K562 (cell line): ENCODE measurements at regions not wholly inside any gene's neighbourhood (a gene's known extent, or its start where the extent isn't known, plus 50 kb on each side); places are given as distances from the start of the nearest gene placed in this dataset.

Source experiments
- ATAC-seq: fragments of 200-7000 bp; cut with Tn5 transposase; 3 replicates; pipeline ENCODE4 v1.9.1; 2020; ENCODE audit warnings: moderate library complexity
- BruUV-seq: library from RNA; stranded (reverse); fragments of 400-500 nt; replicated peaks from 2 replicates; lab custom pipeline; 2021; lab: Mats Ljungman, UMichigan
- CTCF ChIA-PET: fragments of 300-600 bp; formaldehyde crosslinking; extraction: SDS; loops from one replicate; lab custom pipeline; 2021; ENCODE audit warnings: low intra/inter-chr PET ratio; lab: Yijun Ruan, JAX
- POLR2A ChIA-PET: fragments of 300-600, 350-650 bp; sonication (Branson Sonifier 250); formaldehyde crosslinking; extraction: SDS; loops from one replicate; lab custom pipeline; 2021; ENCODE audit warnings: antibody characterized with exemption, inconsistent platforms; lab: Yijun Ruan, JAX
- DNase-seq, 4 experiments: peaks; one replicate each; pipeline versions ENCODE4 v3.0.0 to v3.0.0-alpha.2; 2011 to 2018; ENCODE audit warnings: low spot score in 3 of 4, mixed read lengths in 3 of 4; ENCODE audit errors: extremely low read depth in 1 of 4
- FAIRE-seq: peaks from 2 replicates; lab custom pipeline; 2011; peaks lifted over from hg19 to GRCh38; lab: Jason Lieb, UNC
- H2AFZ ChIP-seq: 2 replicates; pipeline ENCODE4 v1.6.0; 2011; ENCODE audit warnings: low read depth, low read length, control low read depth, inconsistent platforms
- H3K27ac ChIP-seq: fragments of 200-600 bp; 3 replicates; pipeline ENCODE4 v1.8.0; 2011; ENCODE audit warnings: low read depth, mild to moderate bottlenecking, control low read depth, inconsistent platforms, low read length, moderate library complexity, mixed read lengths; ENCODE audit errors: extremely low read depth
- H3K27me3 ChIP-seq, 2 experiments: fragments of 300-600 bp in 1 of 2; 2 replicates in 1 of 2; 3 replicates in 1 of 2; pipeline versions ENCODE4 v1.6.0 to v1.8.0; 2011; ENCODE audit warnings: inconsistent platforms in 2 of 2, low read length in 2 of 2, mild to moderate bottlenecking in 1 of 2, mixed read lengths in 1 of 2, moderate library complexity in 1 of 2; ENCODE audit not compliant: control insufficient read depth in 2 of 2, insufficient read depth in 2 of 2
- H3K36me3 ChIP-seq: fragments of 300-600 bp; 3 replicates; pipeline ENCODE4 v1.8.0; 2011; ENCODE audit warnings: mild to moderate bottlenecking, low read length, inconsistent platforms; ENCODE audit not compliant: control insufficient read depth, insufficient read depth
- H3K4me1 ChIP-seq, 2 experiments: fragments of 200-600 bp in 1 of 2; replicated peaks in 1 of 2; 2 replicates in 1 of 2; 3 replicates in 1 of 2; pipeline versions ENCODE4 v1.5.1 to v1.8.0; 2011; ENCODE audit warnings: inconsistent platforms in 2 of 2, low read length in 2 of 2, mild to moderate bottlenecking in 1 of 2, mixed read lengths in 1 of 2, moderate library complexity in 1 of 2; ENCODE audit not compliant: control insufficient read depth in 2 of 2, insufficient read depth in 2 of 2
- H3K4me2 ChIP-seq: 2 replicates; pipeline ENCODE4 v1.6.1; 2011; ENCODE audit warnings: low read length, control low read depth, inconsistent platforms, mixed read lengths; ENCODE audit not compliant: insufficient read depth
- H3K4me3 ChIP-seq: fragments of 200-600 bp; sonication (generic), shearing (Covaris generic); 2 replicates; pipeline ENCODE4 v1.5.1; 2016; ENCODE audit warnings: control low read depth, inconsistent platforms
- H3K79me2 ChIP-seq: fragments of 200-600 bp; 3 replicates; pipeline ENCODE4 v1.8.0; 2011; ENCODE audit warnings: low read length, inconsistent platforms; ENCODE audit not compliant: control insufficient read depth, insufficient read depth
- H3K9ac ChIP-seq, 2 experiments: 2 replicates each; pipeline versions ENCODE4 v1.6.0 to v1.6.1; 2011; ENCODE audit warnings: low read depth in 2 of 2, low read length in 2 of 2, control low read depth in 1 of 2, inconsistent platforms in 1 of 2, mild to moderate bottlenecking in 1 of 2, mixed read lengths in 1 of 2; ENCODE audit not compliant: insufficient read depth in 1 of 2
- H3K9me1 ChIP-seq: one replicate; pipeline ENCODE4 v1.6.0; 2011; ENCODE audit warnings: inconsistent platforms, mild to moderate bottlenecking, low read length, moderate library complexity; ENCODE audit not compliant: control insufficient read depth, insufficient read depth
- H3K9me3 ChIP-seq: replicated peaks from 2 replicates; pipeline ENCODE4 v1.5.1; 2011; ENCODE audit warnings: low read depth, low read length, inconsistent platforms; ENCODE audit not compliant: control insufficient read depth, insufficient read depth
- H4K20me1 ChIP-seq: replicated peaks from 2 replicates; pipeline ENCODE4 v1.6.1; 2011; ENCODE audit warnings: low read length, inconsistent platforms, mixed read lengths; ENCODE audit not compliant: control insufficient read depth, insufficient read depth
- BHLHE40 ChIP-seq: IDR thresholded peaks from 2 replicates; pipeline ENCODE4 v1.6.1; 2011; ENCODE audit warnings: low read length, improper control_type of control experiment
- GATA2 ChIP-seq: sonication (generic); formaldehyde crosslinking; IDR thresholded peaks from 2 replicates; pipeline ENCODE4 v1.4.0; 2020; ENCODE audit warnings: mild to moderate bottlenecking, missing genetic modification reagents
- MAX ChIP-seq: sonication (generic); formaldehyde crosslinking; IDR thresholded peaks from 2 replicates; pipeline ENCODE4 v1.9.0; 2022; ENCODE audit warnings: mild to moderate bottlenecking, missing genetic modification reagents
- MLX ChIP-seq, 2 experiments: fragments of 450-650 bp in 1 of 2; sonication (generic) in 1 of 2; formaldehyde crosslinking; conservative IDR thresholded peaks; 2 replicates each; pipeline versions ENCODE4 v1.4.0 to v1.8.1; 2020 to 2022; ENCODE audit warnings: mild to moderate bottlenecking in 1 of 2, missing genetic modification reagents in 1 of 2
- TSC22D4 ChIP-seq: fragments of 450-650 bp; IDR thresholded peaks from 2 replicates; pipeline ENCODE4 v1.6.1; 2016; ENCODE audit warnings: missing genetic modification characterization, missing biosample characterization, control low read depth
- WGBS: fragments of 100-300 bp; shearing (Covaris generic); methylation state at CpG from one replicate; pipeline ENCODE4 v1.1.6; 2016; ENCODE audit warnings: low coverage, mixed read lengths; ENCODE audit not compliant: insufficient coverage; ENCODE audit errors: missing lambda C conversion rate; 5-methylcytosine and 5-hydroxymethylcytosine counted together
- in situ Hi-C: fragments of 300-500 bp; cut with MboI; formaldehyde crosslinking; loops from 4 replicates; pipeline ENCODE4 v1.15.0; 2018; ENCODE audit warnings: inconsistent platforms, mixed read lengths
- intact Hi-C: fragments of 100-400 bp; cut with micrococcal nuclease; formaldehyde crosslinking; loops from 2 replicates; pipeline ENCODE4 v1.14.2; 2022
- TF ChIP-seq, protein P1 (sequence below): fragments of 250-450 bp; sonication (Bioruptor Pico); IDR thresholded peaks from 2 replicates; pipeline ENCODE4 v1.4.0; 2020; ENCODE audit warnings: borderline replicate concordance
- TF ChIP-seq, protein P2 (sequence below): fragments of 250-450 bp; sonication (Bioruptor Pico); IDR thresholded peaks from 2 replicates; pipeline ENCODE4 v1.5.0; 2021; ENCODE audit warnings: mild to moderate bottlenecking, moderate library complexity

- H3K4me3 ChIP-seq, result no peak overlapping the region
- H3K79me2 ChIP-seq, result no peaks in the 10 kb centered on the region
- no peaks in the 10 kb centered on the region for H4K20me1 ChIP-seq
- H3K27me3 ChIP-seq, result no peaks in the 10 kb centered on the region
- POLR2A ChIA-PET, result no interaction called here
- H3K9me1 ChIP-seq, result no peaks in the 10 kb centered on the region
- H3K4me2 ChIP-seq, result no peak overlapping the region
- no peak for ATAC-seq
- H3K36me3 ChIP-seq, result no peaks in the 10 kb centered on the region
- H2AFZ ChIP-seq, result no peak overlapping the region
- no peaks in the 10 kb centered on the region for H3K4me1 ChIP-seq
- in situ Hi-C loops, result no loop called here
- BruUV-seq, result no TSS peak
- 0% methylated on average over 2 of the region's 2 CpGs for WGBS
- no peak overlapping the region for H3K27ac ChIP-seq
- no peaks in the 10 kb centered on the region; the same call in none of the 2 replicates for H3K9me3 ChIP-seq
- TF ChIP-seq, protein P1, sequence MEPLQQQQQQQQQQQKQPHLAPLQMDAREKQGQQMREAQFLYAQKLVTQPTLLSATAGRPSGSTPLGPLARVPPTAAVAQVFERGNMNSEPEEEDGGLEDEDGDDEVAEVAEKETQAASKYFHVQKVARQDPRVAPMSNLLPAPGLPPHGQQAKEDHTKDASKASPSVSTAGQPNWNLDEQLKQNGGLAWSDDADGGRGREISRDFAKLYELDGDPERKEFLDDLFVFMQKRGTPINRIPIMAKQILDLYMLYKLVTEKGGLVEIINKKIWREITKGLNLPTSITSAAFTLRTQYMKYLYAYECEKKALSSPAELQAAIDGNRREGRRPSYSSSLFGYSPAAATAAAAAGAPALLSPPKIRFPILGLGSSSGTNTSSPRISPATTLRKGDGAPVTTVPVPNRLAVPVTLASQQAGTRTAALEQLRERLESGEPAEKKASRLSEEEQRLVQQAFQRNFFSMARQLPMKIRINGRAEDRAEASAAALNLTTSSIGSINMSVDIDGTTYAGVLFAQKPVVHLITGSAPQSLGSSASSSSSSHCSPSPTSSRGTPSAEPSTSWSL (CRISPR knock-in tag), result no peak
- TF ChIP-seq BHLHE40, result no peak
- TF ChIP-seq MLX (CRISPR knock-in tag; conservative IDR thresholded peaks at IDR 0.05), result no peak
- TF ChIP-seq, protein P2, sequence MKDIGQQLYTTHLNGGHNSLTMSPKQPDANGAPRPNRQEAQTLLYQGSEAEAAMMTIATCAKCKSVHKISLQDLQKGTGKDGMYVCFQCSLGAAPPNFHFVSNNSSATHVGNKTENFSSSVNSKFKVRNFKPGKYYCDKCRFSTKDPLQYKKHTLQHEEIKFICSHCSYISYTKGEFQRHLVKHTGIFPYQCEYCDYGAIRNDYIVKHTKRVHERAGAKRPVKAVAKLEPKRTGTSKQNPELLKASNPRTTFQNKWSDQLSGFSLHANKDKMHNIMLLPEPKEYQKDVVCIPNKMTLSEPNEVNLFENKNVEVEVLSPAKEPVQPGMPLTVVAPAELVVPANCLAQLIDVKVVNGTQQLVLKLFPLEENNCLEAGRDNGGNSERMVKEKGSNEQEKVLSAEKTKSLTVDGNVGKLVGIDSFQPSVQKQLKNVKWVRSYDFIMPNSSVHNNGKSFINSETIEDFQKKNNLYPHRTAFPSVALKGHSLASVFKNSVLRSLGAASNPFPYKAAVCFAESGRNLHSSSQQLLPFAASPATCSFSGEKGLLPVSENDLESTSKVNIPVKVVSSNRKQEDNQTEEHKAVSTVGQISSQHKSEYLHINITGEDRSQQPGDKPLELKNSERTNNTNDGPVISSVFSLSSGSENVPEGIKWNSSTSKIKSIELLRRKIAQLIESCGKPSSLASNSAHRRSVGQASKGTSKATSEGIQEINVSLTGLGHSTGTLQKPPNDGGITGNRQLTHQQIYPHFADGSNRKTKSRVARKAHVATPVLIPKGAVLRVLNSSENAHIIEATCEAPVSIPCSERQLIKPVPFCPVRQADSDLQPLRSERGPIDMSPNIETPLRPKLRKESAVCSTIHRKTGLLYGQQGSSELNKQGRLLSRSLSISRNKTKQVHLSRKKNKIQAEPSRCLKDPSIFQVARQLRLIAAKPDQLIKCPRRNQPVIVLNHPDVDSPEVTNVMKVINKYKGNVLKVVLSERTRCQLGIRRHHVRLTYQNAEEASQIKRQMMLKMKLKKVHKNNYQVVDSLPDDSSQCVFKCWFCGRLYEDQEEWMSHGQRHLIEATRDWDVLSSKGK (CRISPR knock-in tag), result no peak
- TF ChIP-seq MAX (CRISPR knock-in tag), result no peak
- TF ChIP-seq GATA2 (CRISPR knock-in tag), result no peak
- no peak for TF ChIP-seq TSC22D4 (tag)
- DNase-seq, result no peak
- intact Hi-C loops, result no loop called here
- H3K9ac ChIP-seq, result no peak overlapping the region
- FAIRE-seq, result no peak
- CTCF ChIA-PET, result no interaction called here
Measured at GRCh38 chr5:8954801-8955200, 591.1 kb downstream of the SEMA5A start.
